CD14-positive monocyte (primary cell): ENCODE measurements at regions not wholly inside any gene's neighbourhood (a gene's known extent, or its start where the extent isn't known, plus 50 kb on each side); places are given as distances from the start of the nearest gene placed in this dataset.

ENCODE experiments used
- DNase-seq, 3 donors: peaks; one replicate each; pipeline ENCODE4 v3.0.0-alpha.2; 2011 to 2022
- H2AFZ ChIP-seq: 2 replicates; pipeline ENCODE4 v1.6.0; 2012; ENCODE audit warnings: mild to moderate bottlenecking, low read depth, low read length, inconsistent platforms; ENCODE audit not compliant: insufficient read depth, poor library complexity, severe bottlenecking
- H3K27ac ChIP-seq, 2 donors: 1 replicate in 1 of 2; 2 replicates in 1 of 2; pipeline ENCODE4 v1.5.1; 2012 to 2013; ENCODE audit warnings: low read length in 2 of 2, control low read depth in 1 of 2, inconsistent platforms in 1 of 2, low read depth in 1 of 2, mild to moderate bottlenecking in 1 of 2
- H3K27me3 ChIP-seq, 2 donors: one replicate each; pipeline versions ENCODE4 v1.6.0 to v1.6.1; 2011 to 2013; ENCODE audit warnings: low read length in 2 of 2; ENCODE audit not compliant: control insufficient read depth in 2 of 2, insufficient read depth in 2 of 2
- H3K36me3 ChIP-seq, 2 donors: replicated peaks in 1 of 2; 1 replicate in 1 of 2; 2 replicates in 1 of 2; pipeline versions ENCODE4 v1.5.1 to v1.6.1; 2012 to 2013; ENCODE audit warnings: low read length in 2 of 2, control low read depth in 1 of 2, inconsistent platforms in 1 of 2, mild to moderate bottlenecking in 1 of 2; ENCODE audit not compliant: insufficient read depth in 2 of 2, control insufficient read depth in 1 of 2
- H3K4me1 ChIP-seq, 2 donors: 1 replicate in 1 of 2; 2 replicates in 1 of 2; pipeline versions ENCODE4 v1.5.1 to v1.6.1; 2012 to 2013; ENCODE audit warnings: low read length in 2 of 2, control low read depth in 1 of 2, inconsistent platforms in 1 of 2, mild to moderate bottlenecking in 1 of 2, moderate library complexity in 1 of 2; ENCODE audit not compliant: insufficient read depth in 2 of 2, control insufficient read depth in 1 of 2
- H3K4me2 ChIP-seq: replicated peaks from 2 replicates; pipeline ENCODE3; 2012; ENCODE audit warnings: low read length, moderate library complexity, mild to moderate bottlenecking; ENCODE audit not compliant: poor library complexity, severe bottlenecking; ENCODE audit errors: extremely low read depth
- H3K4me3 ChIP-seq, 3 experiments: fragments of 200-600 bp in 1 of 3; sonication (generic) in 1 of 3; replicated peaks in 1 of 3; 1 replicate in 2 of 3; 2 replicates in 1 of 3; pipeline ENCODE4 v1.5.1; 2011 to 2013; ENCODE audit warnings: low read length in 3 of 3, mild to moderate bottlenecking in 3 of 3, control low read depth in 2 of 3, low read depth in 2 of 3, inconsistent platforms in 1 of 3, moderate library complexity in 1 of 3
- H3K79me2 ChIP-seq: 2 replicates; pipeline ENCODE4 v1.6.0; 2012; ENCODE audit warnings: mild to moderate bottlenecking, control low read depth, inconsistent platforms, low read length, moderate library complexity; ENCODE audit not compliant: insufficient read depth
- H3K9ac ChIP-seq: 2 replicates; pipeline ENCODE4 v1.6.0; 2017; ENCODE audit warnings: low read length, mild to moderate bottlenecking; ENCODE audit not compliant: insufficient read depth, poor library complexity, severe bottlenecking
- H3K9me3 ChIP-seq, 2 donors: replicated peaks in 1 of 2; 1 replicate in 1 of 2; 2 replicates in 1 of 2; pipeline versions ENCODE4 v1.5.1 to v1.6.1; 2012 to 2013; ENCODE audit warnings: low read length in 2 of 2, control low read depth in 1 of 2; ENCODE audit not compliant: control insufficient read depth in 1 of 2, insufficient read depth in 1 of 2
- H4K20me1 ChIP-seq: 2 replicates; pipeline ENCODE4 v1.6.0; 2012; ENCODE audit warnings: mild to moderate bottlenecking, low read length, control low read depth, moderate library complexity; ENCODE audit not compliant: insufficient read depth
- H3K27ac Mint-ChIP-seq, 7 donors: one replicate each; pipeline ENCODE4 v1.8.0; 2020; ENCODE audit warnings: mild to moderate bottlenecking in 7 of 7, mixed read lengths in 7 of 7, moderate library complexity in 6 of 7, inconsistent platforms in 2 of 7
- H3K27me3 Mint-ChIP-seq, 3 donors: one replicate each; pipeline ENCODE4 v1.8.0; 2021 to 2022; ENCODE audit warnings: low read depth in 3 of 3, mild to moderate bottlenecking in 3 of 3, mixed read lengths in 3 of 3, moderate library complexity in 3 of 3, inconsistent platforms in 1 of 3
- H3K36me3 Mint-ChIP-seq, 2 donors: one replicate each; pipeline ENCODE4 v1.8.0; 2020; ENCODE audit warnings: mixed read lengths in 2 of 2, inconsistent platforms in 1 of 2, mild to moderate bottlenecking in 1 of 2
- H3K4me1 Mint-ChIP-seq: one replicate; pipeline ENCODE4 v1.8.0; 2020; ENCODE audit warnings: mild to moderate bottlenecking, mixed read lengths
- H3K4me3 Mint-ChIP-seq, 2 donors: one replicate each; pipeline ENCODE4 v1.8.0; 2020; ENCODE audit warnings: mild to moderate bottlenecking in 2 of 2, mixed read lengths in 2 of 2, moderate library complexity in 1 of 2
- H3K9me3 Mint-ChIP-seq, 7 donors: one replicate each; pipeline ENCODE4 v1.8.0; 2020 to 2022; ENCODE audit warnings: mixed read lengths in 7 of 7, mild to moderate bottlenecking in 6 of 7, moderate library complexity in 6 of 7, inconsistent platforms in 2 of 7
- WGBS: methylation state at CpG from one replicate; pipeline ENCODE4 v1.1.5; 2013; ENCODE audit warnings: missing lambda C conversion rate; ENCODE audit not compliant: insufficient coverage; 5-methylcytosine and 5-hydroxymethylcytosine counted together
- intact Hi-C, 2 donors: fragments of 100-400 bp; cut with micrococcal nuclease; formaldehyde crosslinking; loops; one replicate each; pipeline versions ENCODE4 v1.15.0 to v1.15.1; 2023
- TF ChIP-seq, protein P1 (sequence below): fragments of 200-600 bp; IDR thresholded peaks from one replicate; pipeline ENCODE4 v1.8.0; 2022; ENCODE audit warnings: antibody characterized with exemption, mild to moderate bottlenecking

- no peak overlapping the region for H3K9ac ChIP-seq
- 80% methylated on average over 1 of the region's 1 CpG for WGBS
- no peak overlapping the region for H3K4me2 ChIP-seq
- H2AFZ ChIP-seq = no peak overlapping the region
- H3K36me3 ChIP-seq = no peaks in the 10 kb centered on the region
- peaks cover 0 to 1% (median 0%) of the 10 kb centered on the region in 3 donors for H3K27me3 Mint-ChIP-seq
- H4K20me1 ChIP-seq = no peaks in the 10 kb centered on the region
- peaks cover 0 to 4% (median 0%) of the 10 kb centered on the region in 7 donors for H3K9me3 Mint-ChIP-seq
- H3K4me1 Mint-ChIP-seq = no peaks in the 10 kb centered on the region
- no peak overlapping the region for H3K27ac ChIP-seq
- H3K4me1 ChIP-seq = no peaks in the 10 kb centered on the region
- intact Hi-C loops = no loop called here
- H3K9me3 ChIP-seq = no peaks in the 10 kb centered on the region
- DNase-seq = no peak
- no peaks in the 10 kb centered on the region for H3K36me3 Mint-ChIP-seq
- no peak overlapping the region for H3K27ac Mint-ChIP-seq
- no peaks in the 10 kb centered on the region for H3K79me2 ChIP-seq
- TF ChIP-seq, protein P1, sequence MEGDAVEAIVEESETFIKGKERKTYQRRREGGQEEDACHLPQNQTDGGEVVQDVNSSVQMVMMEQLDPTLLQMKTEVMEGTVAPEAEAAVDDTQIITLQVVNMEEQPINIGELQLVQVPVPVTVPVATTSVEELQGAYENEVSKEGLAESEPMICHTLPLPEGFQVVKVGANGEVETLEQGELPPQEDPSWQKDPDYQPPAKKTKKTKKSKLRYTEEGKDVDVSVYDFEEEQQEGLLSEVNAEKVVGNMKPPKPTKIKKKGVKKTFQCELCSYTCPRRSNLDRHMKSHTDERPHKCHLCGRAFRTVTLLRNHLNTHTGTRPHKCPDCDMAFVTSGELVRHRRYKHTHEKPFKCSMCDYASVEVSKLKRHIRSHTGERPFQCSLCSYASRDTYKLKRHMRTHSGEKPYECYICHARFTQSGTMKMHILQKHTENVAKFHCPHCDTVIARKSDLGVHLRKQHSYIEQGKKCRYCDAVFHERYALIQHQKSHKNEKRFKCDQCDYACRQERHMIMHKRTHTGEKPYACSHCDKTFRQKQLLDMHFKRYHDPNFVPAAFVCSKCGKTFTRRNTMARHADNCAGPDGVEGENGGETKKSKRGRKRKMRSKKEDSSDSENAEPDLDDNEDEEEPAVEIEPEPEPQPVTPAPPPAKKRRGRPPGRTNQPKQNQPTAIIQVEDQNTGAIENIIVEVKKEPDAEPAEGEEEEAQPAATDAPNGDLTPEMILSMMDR = no peak
- no peaks in the 10 kb centered on the region for H3K27me3 ChIP-seq
- H3K4me3 ChIP-seq = no peak overlapping the region
- no peak overlapping the region for H3K4me3 Mint-ChIP-seq
These were observed 673.8 kb downstream of the STIM2 start for GRCh38 chr4:27534488-27534887.

- H4K20me1 ChIP-seq = no peaks in the 10 kb centered on the region
- H3K9ac ChIP-seq = no peak overlapping the region
- Mint-ChIP-seq H3K27me3 (peaks cover 0 to 2% (median 0%) of the 10 kb centered on the region in 3 donors), H3K4me1 (no peaks in the 10 kb centered on the region), H3K27ac (no peak overlapping the region), H3K36me3 (no peaks in the 10 kb centered on the region), H3K4me3 (no peak overlapping the region), H3K9me3 (peaks cover 0 to 5% (median 0%) of the 10 kb centered on the region in 7 donors)
- H3K27me3 ChIP-seq = no peaks in the 10 kb centered on the region
- no peak overlapping the region for H2AFZ ChIP-seq
- H3K27ac ChIP-seq = no peak overlapping the region
- TF ChIP-seq, protein P1 = no peak
- H3K36me3 ChIP-seq = no peaks in the 10 kb centered on the region
- no peak overlapping the region for H3K4me3 ChIP-seq
- DNase-seq = no peak
- H3K4me2 ChIP-seq = no peak overlapping the region
- H3K4me1 ChIP-seq = no peaks in the 10 kb centered on the region
- WGBS = 91% methylated on average over 6 of the region's 11 CpGs
- intact Hi-C loops = no loop called here
- no peaks in the 10 kb centered on the region for H3K9me3 ChIP-seq
- H3K79me2 ChIP-seq = no peaks in the 10 kb centered on the region
These were observed 707.8 kb downstream of the STIM2 start for GRCh38 chr4:27568236-27568951.
